Endodermal cell (in vitro differentiated cells): ENCODE measurements at regions not wholly inside any gene's neighbourhood (a gene's known extent, or its start where the extent isn't known, plus 50 kb on each side); places are given as distances from the start of the nearest gene placed in this dataset.

Experiments used
- DNase-seq: peaks from one replicate; pipeline ENCODE4 v3.0.0-alpha.2; 2017
- H3K27ac ChIP-seq: 2 replicates; pipeline ENCODE4 v1.5.1; 2013; ENCODE audit warnings: mild to moderate bottlenecking, low read depth, low read length, moderate library complexity
- H3K27me3 ChIP-seq: 2 replicates; pipeline ENCODE4 v1.6.1; 2013; ENCODE audit warnings: mild to moderate bottlenecking, low read length, moderate library complexity; ENCODE audit not compliant: insufficient read depth, control insufficient read depth, poor library complexity, severe bottlenecking
- H3K36me3 ChIP-seq: 2 replicates; pipeline ENCODE4 v1.7.0; 2013; ENCODE audit warnings: mild to moderate bottlenecking, low read length, moderate library complexity; ENCODE audit not compliant: control insufficient read depth, insufficient read depth
- H3K4me1 ChIP-seq: one replicate; pipeline ENCODE4 v1.7.0; 2013; ENCODE audit warnings: low read length; ENCODE audit not compliant: control insufficient read depth, insufficient read depth
- H3K4me3 ChIP-seq: 2 replicates; pipeline ENCODE4 v1.5.1; 2013; ENCODE audit warnings: mild to moderate bottlenecking, low read length, moderate library complexity
- H3K9ac ChIP-seq: 2 replicates; pipeline ENCODE4 v1.6.1; 2013; ENCODE audit warnings: mild to moderate bottlenecking, low read length, moderate library complexity; ENCODE audit not compliant: poor library complexity, severe bottlenecking; ENCODE audit errors: extremely low read depth
- H3K9me3 ChIP-seq: 2 replicates; pipeline ENCODE4 v1.6.1; 2013; ENCODE audit warnings: mild to moderate bottlenecking, low read length, moderate library complexity; ENCODE audit not compliant: control insufficient read depth
- H3K27ac Mint-ChIP-seq: 2 replicates; pipeline ENCODE4 v1.8.0; 2020; ENCODE audit warnings: mixed read lengths
- H3K27me3 Mint-ChIP-seq: 2 replicates; pipeline ENCODE4 v1.8.0; 2021; ENCODE audit warnings: mild to moderate bottlenecking, mixed read lengths; ENCODE audit not compliant: insufficient read depth
- H3K36me3 Mint-ChIP-seq: 2 replicates; pipeline ENCODE4 v1.8.0; 2020; ENCODE audit warnings: low read depth, mixed read lengths
- H3K4me1 Mint-ChIP-seq: 2 replicates; pipeline ENCODE4 v1.8.0; 2020; ENCODE audit warnings: mixed read lengths
- H3K4me3 Mint-ChIP-seq: 2 replicates; pipeline ENCODE4 v1.8.0; 2020; ENCODE audit warnings: mild to moderate bottlenecking, moderate library complexity, mixed read lengths
- H3K9me3 Mint-ChIP-seq: 2 replicates; pipeline ENCODE4 v1.8.0; 2020; ENCODE audit warnings: mild to moderate bottlenecking, mixed read lengths
- CTCF ChIP-seq: fragments of 200-600 bp; sonication (generic); conservative IDR thresholded peaks from 2 replicates; pipeline ENCODE4 v1.5.0; 2021; ENCODE audit warnings: antibody characterized with exemption, mild to moderate bottlenecking
- WGBS, 2 experiments: methylation state at CpG; one replicate each; pipeline versions ENCODE4 v1.1.5 to v1.1.7; 2013; ENCODE audit warnings: missing lambda C conversion rate in 2 of 2, mixed read lengths in 1 of 2; ENCODE audit not compliant: insufficient coverage in 1 of 2, insufficient read length in 1 of 2; 5-methylcytosine and 5-hydroxymethylcytosine counted together

GRCh38 chr2:128980475-128980874, 661.8 kb upstream of the HS6ST1 start:
- Mint-ChIP-seq H3K4me1 (peaks cover 4% of the 10 kb centered on the region), H3K9me3 (no peaks in the 10 kb centered on the region), H3K4me3 (no peak overlapping the region), H3K27me3 (no peaks in the 10 kb centered on the region), H3K27ac (no peak overlapping the region), H3K36me3 (no peaks in the 10 kb centered on the region)
- Histone ChIP-seq H3K4me3 (no peak overlapping the region), H3K9ac (no peak overlapping the region), H3K27ac (no peak overlapping the region), H3K4me1 (no peaks in the 10 kb centered on the region), H3K27me3 (no peaks in the 10 kb centered on the region), H3K9me3 (no peaks in the 10 kb centered on the region), H3K36me3 (no peaks in the 10 kb centered on the region)
- no peak for TF ChIP-seq CTCF
- WGBS, 2 experiments: 78 to 100% methylated on average over 1 to 6 of the region's 8 CpGs
- no peak for DNase-seq

- TF ChIP-seq CTCF: no peak
- no peak for DNase-seq
- H3K9me3 Mint-ChIP-seq: no peaks in the 10 kb centered on the region
- no peaks in the 10 kb centered on the region for H3K4me1 ChIP-seq
- peaks cover 9% of the 10 kb centered on the region for H3K4me1 Mint-ChIP-seq
- no peak overlapping the region for H3K9ac ChIP-seq
- no peaks in the 10 kb centered on the region for H3K36me3 Mint-ChIP-seq
- WGBS, 2 experiments: 86 to 88% methylated on average over 1 to 5 of the region's 5 CpGs
- H3K27me3 Mint-ChIP-seq: no peaks in the 10 kb centered on the region
- no peak overlapping the region for H3K27ac Mint-ChIP-seq
- H3K27me3 ChIP-seq: no peaks in the 10 kb centered on the region
- H3K9me3 ChIP-seq: no peaks in the 10 kb centered on the region
- no peak overlapping the region for H3K4me3 ChIP-seq
- no peak overlapping the region for H3K4me3 Mint-ChIP-seq
- H3K36me3 ChIP-seq: no peaks in the 10 kb centered on the region
- no peak overlapping the region for H3K27ac ChIP-seq
Measured at GRCh38 chr2:128981353-128981752, 662.7 kb upstream of the HS6ST1 start.

GRCh38 chr2:128982001-128982400, 663.3 kb upstream of the HS6ST1 start:
- Histone ChIP-seq H3K4me1 (no peaks in the 10 kb centered on the region), H3K9me3 (no peaks in the 10 kb centered on the region), H3K36me3 (no peaks in the 10 kb centered on the region), H3K9ac (no peak overlapping the region), H3K27me3 (no peaks in the 10 kb centered on the region), H3K4me3 (no peak overlapping the region), H3K27ac (no peak overlapping the region)
- no peak overlapping the region for H3K27ac Mint-ChIP-seq
- 95 to 100% methylated on average over 2 to 5 of the region's 5 CpGs for WGBS, 2 experiments
- H3K4me1 Mint-ChIP-seq: peaks cover 12% of the 10 kb centered on the region
- H3K27me3 Mint-ChIP-seq: no peaks in the 10 kb centered on the region
- DNase-seq: no peak
- no peak for TF ChIP-seq CTCF
- H3K4me3 Mint-ChIP-seq: no peak overlapping the region
- H3K9me3 Mint-ChIP-seq: no peaks in the 10 kb centered on the region
- H3K36me3 Mint-ChIP-seq: no peaks in the 10 kb centered on the region
